Ecto neural progenitor cell (in vitro differentiated cells): ENCODE measurements at regions not wholly inside any gene's neighbourhood (a gene's known extent, or its start where the extent isn't known, plus 50 kb on each side); places are given as distances from the start of the nearest gene placed in this dataset.
A peak's percentile ranks its signal among the peaks of the same experiment; 100 is the strongest.
"Not testable (repeated sequence)": the region's sequence is repeated elsewhere in the genome, so short reads cannot be mapped to it uniquely, and the experiment has no call there.

ENCODE experiments used
- DNase-seq: peaks from one replicate; pipeline ENCODE4 v3.0.0-alpha.2; 2018; ENCODE audit warnings: low spot score

DNA sequence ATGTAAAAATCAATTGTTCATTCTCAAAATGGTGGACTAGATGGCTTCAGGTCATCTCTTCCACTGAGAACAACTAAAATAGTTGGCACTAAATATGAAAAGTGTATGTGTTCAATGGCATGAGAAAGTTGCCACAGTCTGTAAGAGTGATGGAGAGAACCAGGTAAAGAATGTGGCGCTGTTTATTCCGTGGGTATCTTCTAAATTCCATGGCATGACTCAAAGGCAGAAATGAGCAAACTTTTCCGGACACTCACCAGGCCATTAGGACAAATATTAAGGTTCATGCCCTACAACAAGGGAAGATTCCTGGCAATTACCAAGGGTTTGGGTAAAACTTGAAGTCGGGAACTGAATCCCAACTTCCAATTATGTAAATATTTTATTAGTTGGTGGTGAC, 825.4 kb upstream of the CDH6 start:
- no peak for DNase-seq

DNA sequence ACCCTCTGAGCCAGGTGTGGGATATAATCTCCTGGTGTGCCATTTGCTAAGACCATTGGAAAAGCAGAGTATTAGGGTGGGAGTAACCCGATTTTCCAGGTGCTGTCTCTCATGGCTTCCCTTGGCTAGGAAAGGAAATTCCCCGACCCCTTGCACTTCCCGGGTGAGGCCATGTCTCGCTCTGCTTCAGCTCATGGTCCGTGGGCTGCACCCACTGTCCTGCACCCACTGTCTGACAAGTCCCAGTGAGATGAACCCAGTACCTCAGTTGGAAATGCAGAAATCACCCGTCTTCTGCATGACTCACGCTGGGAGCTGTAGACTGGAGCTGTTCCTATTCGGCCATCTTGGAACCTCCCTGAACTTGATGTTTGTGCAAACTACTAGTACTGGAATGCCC, 828.5 kb upstream of the CDH6 start:
- DNase-seq = not testable (repeated sequence)

DNA sequence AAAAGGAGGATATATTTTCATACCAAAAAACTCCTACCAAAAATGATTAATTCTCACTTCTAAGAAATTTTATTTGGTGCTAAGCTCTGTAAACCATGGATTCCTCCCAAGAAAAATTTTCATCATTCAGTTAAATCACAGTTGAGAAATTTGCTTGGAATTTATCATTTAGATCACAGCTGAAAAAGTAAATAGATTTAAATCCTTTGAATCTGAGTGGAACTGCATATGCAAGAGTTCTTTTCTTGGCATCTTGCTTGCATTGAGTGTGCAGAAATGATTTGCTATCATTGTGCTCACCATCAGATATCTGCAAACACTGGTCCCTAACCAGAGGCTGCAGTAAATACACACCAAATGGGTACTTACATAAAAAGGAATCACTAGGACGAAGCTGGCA, 836.1 kb upstream of the CDH6 start:
- no peak for DNase-seq

DNA sequence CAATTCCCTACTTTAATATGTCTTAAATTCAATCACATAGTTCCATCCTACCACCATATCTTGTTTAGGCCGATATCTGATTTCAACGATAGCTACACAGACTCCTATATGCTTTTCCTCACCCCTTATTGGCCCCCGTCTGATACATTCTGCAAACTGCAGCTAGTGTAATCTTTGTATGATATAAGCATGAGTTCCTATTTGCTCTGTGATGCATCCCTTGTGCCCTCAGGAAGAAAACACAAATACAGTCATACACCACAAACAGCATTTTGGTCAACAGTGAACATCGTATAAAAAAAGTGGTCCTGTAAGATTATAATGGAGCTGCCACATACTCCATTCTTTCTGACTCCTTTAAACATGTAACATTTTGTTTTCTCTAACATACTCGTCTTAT, 837.8 kb upstream of the CDH6 start:
- no peak for DNase-seq

DNA sequence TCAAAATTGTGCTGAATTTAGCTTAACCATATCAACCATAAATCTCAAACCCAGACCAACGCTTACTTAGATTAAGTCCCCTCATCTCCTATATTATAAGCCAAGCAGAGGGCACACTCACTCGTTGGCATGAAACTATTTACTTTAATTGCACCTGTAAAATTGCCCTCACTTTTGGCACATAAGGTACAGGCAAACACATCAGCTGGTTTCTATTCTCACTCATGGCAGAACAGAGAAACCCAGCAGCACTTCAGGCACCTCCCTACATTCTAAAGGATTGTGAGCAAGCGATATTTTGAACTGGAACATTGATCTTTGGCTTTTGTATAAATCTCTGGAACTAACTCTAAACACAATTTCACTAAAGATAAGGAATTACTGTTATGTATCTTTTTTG, 845.6 kb upstream of the CDH6 start:
- no peak for DNase-seq

DNA sequence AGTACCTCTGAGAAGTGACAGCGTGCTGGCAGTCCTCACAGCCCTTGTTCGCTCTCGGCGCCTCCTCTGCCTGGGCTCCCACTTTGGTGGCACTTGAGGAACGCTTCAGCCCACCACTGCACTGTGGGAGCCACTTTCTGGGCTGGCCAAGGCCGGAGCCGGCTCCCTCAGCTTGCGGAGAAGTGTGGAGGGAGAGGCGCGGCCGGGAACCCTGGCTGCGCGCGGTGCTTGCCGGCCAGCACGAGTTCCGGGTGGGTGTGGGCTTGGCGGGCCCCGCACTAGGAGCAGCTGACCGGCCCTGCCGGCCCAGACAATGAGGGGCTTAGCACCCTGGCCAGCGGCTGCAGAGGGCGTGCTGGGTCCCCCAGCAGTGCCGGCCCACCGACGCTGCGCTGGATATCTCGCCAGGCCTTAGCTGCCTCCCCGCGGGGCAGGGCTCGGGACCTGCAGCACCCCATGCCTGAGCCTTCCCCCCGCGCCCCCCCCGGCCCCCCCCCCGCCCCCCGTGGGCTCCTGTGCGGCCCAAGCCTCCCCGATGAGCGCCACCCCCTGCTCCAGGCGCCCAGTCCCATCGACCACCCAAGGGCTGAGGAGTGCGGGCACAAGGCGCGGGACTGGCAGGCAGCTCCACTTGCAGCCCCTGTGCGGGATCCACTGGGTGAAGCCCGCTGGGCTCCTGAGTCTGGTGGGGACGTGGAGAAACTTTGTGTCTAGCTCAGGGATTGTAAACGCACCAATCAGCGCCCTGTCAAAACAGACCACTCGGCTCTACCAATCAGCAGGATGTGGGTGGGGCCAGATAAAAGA, 847.7 kb upstream of the CDH6 start:
- not testable (repeated sequence) for DNase-seq

DNA sequence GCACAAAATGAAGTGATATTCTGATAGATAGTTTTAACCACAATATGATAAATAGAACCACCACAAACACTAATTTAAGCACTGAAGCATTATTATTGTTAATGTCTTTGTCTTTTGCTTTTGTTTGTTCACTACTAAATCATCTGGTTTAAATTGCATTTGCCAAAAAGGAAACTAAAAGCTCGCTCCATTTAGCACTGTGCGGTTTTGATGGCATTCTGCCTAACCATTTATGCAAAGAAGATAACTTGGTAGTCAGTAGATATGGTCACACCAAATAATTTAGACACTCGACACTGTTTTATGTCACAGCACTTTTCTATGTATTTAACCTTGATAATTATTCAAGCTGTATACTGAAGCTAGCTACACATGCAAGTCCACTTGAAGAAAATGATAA, 849.8 kb upstream of the CDH6 start:
- DNase-seq = no peak

DNA sequence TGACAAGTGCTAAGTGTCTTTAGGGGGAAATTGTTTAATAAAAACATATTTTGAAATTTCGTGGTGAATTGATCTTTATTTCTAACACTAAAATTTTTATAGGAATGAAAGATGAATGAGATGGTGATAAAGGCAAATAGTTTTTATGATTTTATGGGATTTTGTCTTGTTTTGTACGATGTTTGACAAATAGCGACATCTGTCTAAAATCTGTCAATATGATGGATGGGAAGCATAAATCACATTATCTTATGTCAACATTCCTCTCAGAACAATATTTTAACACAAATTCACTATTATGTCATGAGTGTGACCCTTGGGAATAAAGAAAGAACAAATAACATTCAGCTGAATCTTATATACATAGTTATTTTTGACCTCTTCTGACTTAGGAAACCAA, 852.0 kb upstream of the CDH6 start:
- no peak for DNase-seq

DNA sequence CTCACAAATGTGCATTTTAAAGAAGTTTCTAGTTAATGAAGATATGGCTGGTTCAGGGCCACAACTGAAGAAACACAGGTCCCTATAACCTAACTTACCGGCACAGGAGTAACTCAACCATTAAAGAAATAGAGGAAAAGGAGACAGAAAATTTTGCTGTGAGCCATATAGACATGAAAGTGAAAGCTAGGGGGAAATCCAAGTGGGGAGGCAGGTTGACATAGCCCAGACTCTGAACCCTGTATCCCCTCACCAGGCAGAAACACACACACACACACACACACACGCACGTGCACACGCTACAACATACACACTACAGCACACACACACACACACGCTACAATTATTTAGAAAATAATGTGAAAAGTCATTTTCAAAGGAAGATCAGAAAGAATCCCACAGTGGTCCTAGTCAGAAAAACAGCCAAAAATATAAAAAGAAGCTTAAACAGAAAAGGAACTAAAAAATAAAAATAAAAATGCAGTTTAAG, 856.4 kb upstream of the CDH6 start:
- no peak for DNase-seq

DNA sequence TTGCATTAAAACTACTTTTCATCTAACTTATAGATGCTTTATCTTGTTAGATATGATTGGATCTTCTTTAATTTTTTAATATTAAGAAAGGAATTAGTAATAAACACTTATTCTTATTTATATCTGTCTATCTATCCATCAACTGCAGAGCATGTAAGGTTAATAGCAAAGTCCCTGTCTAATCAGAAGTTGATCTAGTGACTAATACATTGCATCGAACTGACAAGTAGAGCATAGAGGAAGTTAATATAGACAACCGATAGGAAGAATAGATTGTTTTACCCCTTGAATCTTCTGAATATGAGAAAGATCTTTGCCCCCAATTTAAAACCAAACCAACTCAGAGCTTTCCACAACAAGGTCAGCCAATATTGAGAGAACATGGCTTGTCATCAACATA, 862.0 kb upstream of the CDH6 start:
- DNase-seq = no peak

DNA sequence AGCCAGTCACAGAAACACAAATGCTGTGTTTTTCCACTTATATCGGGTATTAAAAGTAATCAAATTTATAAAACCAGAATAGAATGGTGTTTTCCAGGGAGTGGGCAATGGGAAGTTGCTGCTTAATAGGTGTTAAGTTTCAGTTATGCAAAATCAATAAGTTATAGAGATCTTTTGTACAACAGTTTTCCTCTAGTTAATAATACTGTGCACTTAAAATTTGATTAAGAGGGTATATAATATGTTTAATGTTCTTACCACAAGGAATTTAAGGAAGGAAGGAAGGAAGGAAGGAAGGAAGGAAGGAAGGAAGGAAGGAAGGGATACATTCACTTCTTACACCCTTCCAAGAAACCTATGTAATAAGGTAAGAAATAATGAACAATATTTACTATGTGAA, 867.7 kb upstream of the CDH6 start:
- DNase-seq = no peak

DNA sequence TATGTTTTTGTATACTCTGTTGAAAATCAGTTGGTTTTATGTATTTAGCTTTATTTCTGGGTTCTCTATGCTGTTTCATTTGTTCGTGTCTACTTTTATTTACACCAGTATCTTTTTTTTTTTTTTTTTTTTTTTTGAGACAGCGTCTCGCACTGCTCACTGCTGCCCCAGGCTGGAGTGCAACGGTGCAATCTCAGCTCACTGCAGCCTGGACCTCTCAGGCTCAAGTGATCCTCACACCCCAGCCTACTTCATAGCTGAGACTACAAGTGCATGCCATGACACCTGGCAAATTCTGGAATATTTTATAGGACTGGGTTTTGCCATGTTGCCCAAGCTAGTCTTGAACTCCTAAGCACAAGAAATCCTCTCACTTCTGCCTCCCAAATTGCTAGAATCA, 869.4 kb upstream of the CDH6 start:
- DNase-seq = peak; percentile 51

DNA sequence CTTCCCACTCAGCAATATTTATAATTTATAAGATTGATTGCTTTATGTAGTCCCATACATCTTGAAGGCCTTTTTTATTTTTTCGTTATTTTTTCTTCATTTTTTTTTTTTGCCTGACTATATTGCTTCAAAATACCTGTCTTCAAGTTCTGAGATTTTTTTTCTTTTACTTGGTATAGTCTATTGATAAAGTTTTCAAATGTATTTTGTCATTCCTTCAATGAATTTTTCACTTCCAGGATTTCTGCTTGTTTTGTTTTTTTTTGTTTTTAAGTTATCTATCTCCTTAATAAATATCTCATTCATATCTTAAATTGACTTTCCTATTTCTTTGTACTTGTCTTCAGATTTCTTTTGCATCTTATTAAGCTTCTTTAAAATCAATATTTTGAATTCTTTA, 905.6 kb upstream of the CDH6 start:
- DNase-seq = no peak

DNA sequence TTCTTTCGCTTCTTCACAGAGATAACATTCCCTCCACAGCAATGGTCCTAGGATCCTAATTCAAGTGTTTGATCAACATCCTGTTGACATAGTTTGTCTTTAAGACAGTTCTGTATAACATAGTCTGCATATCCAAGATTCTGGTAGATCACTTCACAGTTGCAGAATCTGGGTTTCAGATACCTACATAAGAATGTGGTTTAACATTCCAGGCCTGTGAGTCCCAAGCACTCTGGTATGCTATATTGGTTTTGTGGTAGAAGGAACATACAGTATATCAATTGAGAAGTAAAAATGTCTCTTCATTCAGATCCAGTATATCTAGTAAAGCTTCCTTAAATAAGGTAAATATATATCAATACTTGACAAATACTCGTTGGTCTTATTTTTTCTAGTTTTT, 914.2 kb upstream of the CDH6 start:
- no peak for DNase-seq

DNA sequence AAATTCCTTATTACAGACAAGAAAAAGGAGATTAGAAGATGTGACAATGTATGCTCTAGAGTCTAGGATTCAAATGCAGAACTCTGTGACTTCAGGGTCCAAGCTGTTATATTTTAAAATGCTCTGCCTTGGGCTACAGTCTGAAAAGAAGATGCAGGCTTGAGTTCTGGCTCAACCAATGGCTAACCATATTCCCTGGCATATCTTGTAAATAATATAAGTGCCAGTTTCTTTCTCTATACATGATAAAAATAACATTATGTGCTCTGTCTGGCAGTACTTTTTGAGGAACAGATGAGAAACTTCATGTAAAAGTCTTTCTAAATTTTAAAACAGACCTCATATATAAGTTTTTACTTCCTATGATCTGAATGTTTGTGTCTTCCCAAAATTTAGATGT, 926.5 kb upstream of the CDH6 start:
- DNase-seq = no peak

DNA sequence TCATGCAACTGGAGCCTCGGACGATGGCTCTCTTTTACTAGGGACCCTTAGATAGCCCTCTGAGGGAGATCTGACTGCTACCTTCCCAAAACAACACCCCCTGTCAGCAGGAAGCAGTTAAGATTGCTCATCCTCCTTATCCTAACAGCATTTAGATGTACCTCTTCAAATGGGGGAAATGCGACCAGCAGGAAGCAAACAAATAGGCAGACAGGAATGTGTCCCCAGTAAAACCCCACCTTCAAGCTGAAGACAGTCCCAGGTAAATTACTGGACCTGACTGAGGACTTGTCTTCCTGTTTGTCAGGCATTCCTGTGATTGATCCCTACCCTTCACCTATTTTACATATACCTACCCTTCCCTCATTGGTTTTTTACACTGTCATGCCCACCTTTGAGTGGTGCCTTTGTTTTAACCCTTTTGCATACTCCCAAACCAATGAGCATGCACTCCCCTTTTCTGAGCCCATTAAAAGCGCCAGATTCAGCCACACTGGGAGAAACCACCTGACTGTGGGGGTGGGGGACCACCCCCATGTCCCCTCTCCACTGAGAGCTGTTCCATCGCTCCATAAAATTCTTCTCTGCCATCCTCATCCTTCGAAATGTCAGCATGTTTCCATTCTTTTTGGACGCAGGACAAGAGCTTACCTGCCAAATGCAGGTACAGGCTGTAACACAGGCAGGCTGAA, 954.0 kb upstream of the CDH6 start:
- DNase-seq = no peak

DNA sequence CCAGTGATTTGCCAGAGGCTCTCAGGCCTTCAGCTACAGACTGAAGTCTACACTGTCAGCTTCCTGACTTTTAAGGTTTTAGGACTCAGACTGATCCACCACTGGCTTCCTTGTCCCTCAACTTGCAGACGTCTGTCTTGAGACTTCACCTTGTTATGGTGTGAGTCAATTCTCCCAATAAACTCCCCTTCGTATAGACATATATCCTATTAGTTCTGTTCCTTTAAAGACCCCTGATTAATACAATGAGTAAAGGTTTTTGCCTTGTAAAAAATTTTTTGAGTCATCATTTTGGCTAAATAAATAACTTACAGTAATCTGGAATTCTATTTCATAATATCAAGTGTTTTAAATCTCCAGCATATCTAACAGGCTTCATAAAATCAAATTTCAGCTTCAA, 956.3 kb upstream of the CDH6 start:
- no peak for DNase-seq

DNA sequence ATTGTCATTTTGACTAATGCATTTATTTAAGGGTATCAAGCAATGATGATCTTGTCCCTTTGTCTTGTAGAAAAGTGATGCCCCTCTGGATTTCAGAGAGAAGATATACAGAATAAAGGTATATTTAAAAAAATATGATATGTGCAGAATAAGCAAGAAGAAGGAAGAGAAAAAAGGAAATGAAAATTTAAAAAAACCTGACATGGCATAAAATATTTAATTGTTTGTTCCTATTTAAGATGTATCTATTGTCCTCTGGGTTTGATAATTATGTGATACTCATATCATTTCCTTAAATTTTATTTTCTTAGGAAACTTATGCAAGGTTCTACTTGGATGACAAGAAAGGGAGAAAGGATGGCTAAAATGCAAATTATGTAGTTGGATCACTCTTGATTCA, 983.7 kb upstream of the CDH6 start:
- no peak for DNase-seq

DNA sequence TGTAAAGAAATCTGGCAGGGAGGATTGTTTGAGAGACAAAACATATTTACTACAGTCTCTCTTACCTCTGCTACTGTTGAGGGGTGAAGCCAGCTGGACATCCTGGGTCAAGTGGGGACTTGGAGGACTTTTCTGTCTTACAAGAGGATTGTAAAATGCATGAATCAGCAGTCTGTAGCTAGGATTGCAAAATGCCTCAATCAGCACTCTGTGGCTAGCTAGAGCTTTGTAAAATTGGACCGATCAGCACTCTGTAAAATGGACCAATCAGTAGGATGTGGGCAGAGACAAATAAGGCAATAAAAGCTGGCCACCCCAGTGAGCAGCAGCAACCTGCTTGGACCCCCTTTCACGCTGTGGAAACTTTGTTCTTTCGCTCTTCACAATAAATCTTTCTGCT, 995.8 kb upstream of the CDH6 start:
- no peak for DNase-seq

DNA sequence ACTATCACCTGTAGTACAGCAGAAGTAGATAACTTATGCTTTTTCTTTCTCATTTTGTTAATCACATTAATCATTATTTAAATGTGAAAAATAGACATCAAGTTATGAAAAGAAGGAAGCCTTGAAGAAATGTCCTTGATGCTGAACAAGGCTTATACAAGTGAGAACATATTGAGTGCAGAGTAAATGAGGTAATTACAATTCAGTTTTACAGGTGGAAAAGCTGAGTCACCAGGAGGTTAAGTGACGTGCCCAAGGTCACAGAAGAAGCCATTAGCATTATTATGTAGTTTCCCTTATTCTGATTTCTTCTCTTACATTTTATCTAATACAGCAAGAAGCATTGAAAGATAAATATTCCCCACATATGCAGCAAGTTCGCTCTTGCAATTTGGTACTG, 998.5 kb upstream of the CDH6 start:
- DNase-seq = no peak

DNA sequence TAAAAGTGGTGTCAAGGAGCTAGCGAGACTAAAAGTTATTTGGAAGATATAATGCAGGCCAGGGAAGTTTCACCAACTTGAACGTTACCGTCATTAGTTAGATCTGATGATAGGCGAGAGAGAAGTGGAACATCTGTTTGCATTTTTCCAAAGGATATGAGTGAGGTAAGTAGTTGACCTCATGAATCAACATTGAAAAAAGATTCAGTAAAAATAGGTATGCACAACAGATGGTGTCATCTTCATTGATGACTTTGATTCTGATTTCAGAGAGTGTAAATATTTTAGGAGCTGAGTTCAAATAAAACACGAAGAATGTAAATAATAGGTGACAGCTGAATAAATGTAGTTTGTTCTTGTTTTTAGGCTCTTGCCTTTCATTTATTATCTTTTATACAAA, 998.9 kb upstream of the CDH6 start:
- DNase-seq = no peak

DNA sequence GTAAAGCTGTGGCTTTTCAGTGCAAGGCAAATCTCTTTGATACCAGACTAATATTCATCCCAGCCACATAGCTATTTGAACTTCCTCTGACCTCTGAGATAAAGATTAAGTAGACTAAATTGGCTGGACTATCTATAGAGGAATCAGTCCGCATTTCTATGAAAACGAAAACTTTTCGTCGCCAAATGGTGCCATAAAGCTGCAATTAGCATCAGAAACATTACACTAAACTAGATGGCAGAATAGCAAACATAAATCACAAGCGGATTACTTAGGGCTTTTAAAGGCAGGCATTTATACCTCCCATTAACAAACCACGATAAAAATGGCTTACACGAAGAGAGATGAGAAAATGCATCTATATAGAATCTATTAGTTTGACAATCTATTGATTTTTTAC, 1009.7 kb upstream of the CDH6 start:
- no peak for DNase-seq

DNA sequence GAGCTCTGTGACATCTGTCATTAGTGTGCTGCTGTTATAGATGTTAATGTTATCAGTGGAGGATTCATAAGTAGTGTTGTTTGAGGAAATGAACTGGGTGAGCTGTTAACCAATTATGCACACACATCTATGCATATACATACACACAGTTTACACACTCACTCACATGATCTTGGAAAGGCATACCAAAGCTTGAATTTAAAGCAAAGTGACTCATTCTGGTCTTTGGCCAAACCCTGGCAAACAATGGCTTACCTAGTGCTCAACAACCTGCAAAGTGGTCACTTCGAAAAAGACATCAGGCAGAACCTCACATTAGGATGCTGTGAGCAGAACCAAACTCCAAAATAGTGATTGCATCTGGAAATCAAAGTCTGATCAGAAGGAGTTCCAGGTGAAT, 1037.3 kb upstream of the CDH6 start:
- no peak for DNase-seq

DNA sequence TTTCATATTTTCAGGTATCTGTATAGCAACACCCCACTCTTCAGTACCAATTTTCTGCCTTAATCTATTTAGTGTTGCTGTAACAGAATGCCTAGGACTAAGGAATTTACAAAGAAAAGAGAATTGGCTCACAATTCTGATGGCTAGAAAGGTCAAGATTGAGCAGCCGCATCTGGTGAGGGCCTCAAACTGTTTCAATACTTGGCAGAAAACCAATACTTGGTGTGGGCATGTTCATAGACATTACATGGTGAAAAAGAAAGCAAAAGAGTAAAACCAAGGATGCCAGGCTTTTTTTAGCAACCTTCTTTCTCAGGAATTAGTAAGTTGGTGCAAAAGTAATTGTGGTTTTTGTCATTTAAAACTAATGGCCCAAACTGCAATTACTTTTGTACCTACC, 1041.1 kb upstream of the CDH6 start:
- DNase-seq = no peak
